MCF 10A (cell line): ENCODE measurements at regions not wholly inside any gene's neighbourhood (a gene's known extent, or its start where the extent isn't known, plus 50 kb on each side); places are given as distances from the start of the nearest gene placed in this dataset.

Experiments used
- BruUV-seq: library from RNA; stranded (reverse); fragments of 400-500 nt; replicated peaks from 2 replicates; lab custom pipeline; 2021; lab: Mats Ljungman, UMichigan
- CTCF ChIA-PET: fragments of 300-600 bp; sonication (Branson Sonifier 250); formaldehyde crosslinking; extraction: SDS; loops from one replicate; lab custom pipeline; 2021; ENCODE audit warnings: antibody characterized with exemption, inconsistent platforms; lab: Yijun Ruan, JAX
- POLR2A ChIA-PET: fragments of 300-600, 350-650 bp; sonication (Branson Sonifier 250); formaldehyde crosslinking; extraction: SDS; loops from one replicate; lab custom pipeline; 2020; ENCODE audit warnings: antibody characterized with exemption, inconsistent platforms; lab: Yijun Ruan, JAX
- DNase-seq: peaks from one replicate; pipeline ENCODE4 v3.0.0-alpha.2; 2018; ENCODE audit not compliant: unreplicated experiment
- H3K27ac Mint-ChIP-seq: one replicate; pipeline ENCODE4 v1.8.0; 2022; ENCODE audit warnings: mild to moderate bottlenecking, low read depth, mixed read lengths; ENCODE audit not compliant: unreplicated experiment
- H3K27me3 Mint-ChIP-seq: one replicate; pipeline ENCODE4 v1.8.0; 2022; ENCODE audit warnings: mixed read lengths; ENCODE audit not compliant: insufficient read depth, unreplicated experiment
- H3K36me3 Mint-ChIP-seq: one replicate; pipeline ENCODE4 v1.8.0; 2022; ENCODE audit warnings: mild to moderate bottlenecking, moderate library complexity, mixed read lengths; ENCODE audit not compliant: insufficient read depth, unreplicated experiment
- H3K4me1 Mint-ChIP-seq: one replicate; pipeline ENCODE4 v1.8.0; 2022; ENCODE audit warnings: mixed read lengths; ENCODE audit not compliant: insufficient read depth, unreplicated experiment
- H3K4me3 Mint-ChIP-seq: one replicate; pipeline ENCODE4 v1.8.0; 2022; ENCODE audit warnings: mild to moderate bottlenecking, moderate library complexity, mixed read lengths; ENCODE audit not compliant: unreplicated experiment
- H3K9me3 Mint-ChIP-seq: one replicate; pipeline ENCODE4 v1.8.0; 2022; ENCODE audit warnings: mixed read lengths; ENCODE audit not compliant: unreplicated experiment
- CTCF ChIP-seq: fragments of 200-600 bp; IDR thresholded peaks from one replicate; pipeline ENCODE4 v1.8.0; 2022; ENCODE audit warnings: antibody characterized with exemption, mild to moderate bottlenecking; ENCODE audit not compliant: unreplicated experiment
- intact Hi-C: fragments of 100-400 bp; cut with micrococcal nuclease; formaldehyde crosslinking; loops from 2 replicates; pipeline ENCODE4 v1.14.1; 2022

DNA sequence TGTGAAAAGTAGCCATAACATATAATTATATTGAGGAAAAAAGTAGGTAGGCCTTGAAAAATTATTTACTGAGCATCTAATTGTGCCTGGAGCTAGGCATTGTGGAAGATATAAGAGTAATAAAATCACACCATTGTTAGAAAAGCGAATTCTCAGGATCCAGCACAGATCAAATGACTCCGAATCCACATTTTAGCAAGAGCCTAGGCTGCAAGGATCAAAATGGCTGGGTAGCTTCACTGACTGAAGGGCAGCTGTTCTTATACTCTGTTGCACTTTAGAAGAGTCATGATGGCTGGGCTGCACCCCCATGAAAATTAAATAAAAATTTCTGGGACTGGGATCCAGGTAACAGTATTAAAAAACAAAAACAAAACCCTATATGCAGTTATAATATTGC, 67.6 kb upstream of the HMCN1 start:
- ChIA-PET CTCF (interaction anchor here (2.8 kb wide), 1 partner anchor 14 kb away, joined by 6 read pairs; no protein-coding TSS in a partner anchor), POLR2A (interaction anchor here (0.7 to 1.1 kb wide), 3 partner anchors 320 to 626 kb away, joined by 3 to 4 read pairs (median 3); no protein-coding TSS in a partner anchor)
- Mint-ChIP-seq H3K4me3 (no peak overlapping the region), H3K27me3 (no peaks in the 10 kb centered on the region), H3K9me3 (no peaks in the 10 kb centered on the region), H3K4me1 (no peaks in the 10 kb centered on the region), H3K36me3 (no peaks in the 10 kb centered on the region), H3K27ac (no peak overlapping the region)
- intact Hi-C loops = no loop called here
- BruUV-seq = no TSS peak
- no peak for TF ChIP-seq CTCF
- DNase-seq = no peak

DNA sequence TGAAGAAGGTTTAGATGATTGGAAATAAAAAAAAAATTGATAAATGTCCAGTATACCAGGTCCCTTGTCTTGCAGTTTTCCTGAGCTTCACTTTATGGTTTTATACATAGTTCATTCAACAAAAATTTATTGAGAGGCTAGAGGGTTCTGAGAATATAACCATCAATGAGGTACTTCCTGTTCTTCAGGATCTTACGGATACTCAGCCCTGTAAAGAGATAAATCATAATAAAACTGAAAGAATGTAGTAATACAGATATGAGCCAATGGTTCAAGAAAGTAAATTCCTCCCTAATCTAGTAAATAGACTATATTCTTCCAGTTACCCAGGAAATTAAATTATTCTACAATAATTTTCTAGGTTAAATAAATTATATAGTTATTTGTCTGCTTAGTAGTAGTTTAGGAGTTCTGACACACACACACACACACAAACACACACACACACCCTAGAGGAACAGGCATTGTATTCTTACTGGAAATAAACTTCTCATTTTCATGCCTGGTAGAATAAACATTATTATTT, 70.4 kb upstream of the HMCN1 start:
- no peak for DNase-seq
- BruUV-seq = no TSS peak
- H3K9me3 Mint-ChIP-seq = no peaks in the 10 kb centered on the region
- no peaks in the 10 kb centered on the region for H3K36me3 Mint-ChIP-seq
- POLR2A ChIA-PET = interaction anchor here (1.4 kb wide), 1 partner anchor 346 kb away, joined by 3 read pairs; no protein-coding TSS in a partner anchor
- H3K27ac Mint-ChIP-seq = no peak overlapping the region
- H3K27me3 Mint-ChIP-seq = no peaks in the 10 kb centered on the region
- intact Hi-C loops = no loop called here
- CTCF ChIA-PET = interaction anchor here (0.6 to 5.9 kb wide), 6 partner anchors 7 to 971 kb away, joined by 3 to 36 read pairs (median 6); no protein-coding TSS in a partner anchor
- no peak overlapping the region for H3K4me3 Mint-ChIP-seq
- H3K4me1 Mint-ChIP-seq = no peaks in the 10 kb centered on the region
- TF ChIP-seq CTCF = no peak

GRCh38 chr1:185663332-185663731, 70.9 kb upstream of the HMCN1 start:
- BruUV-seq = no TSS peak
- no peaks in the 10 kb centered on the region for H3K9me3 Mint-ChIP-seq
- ChIA-PET CTCF (interaction anchor here (0.6 to 5.9 kb wide), 6 partner anchors 7 to 971 kb away, joined by 3 to 36 read pairs (median 6); no protein-coding TSS in a partner anchor), POLR2A (interaction anchor here (1.4 kb wide), 1 partner anchor 345 kb away, joined by 3 read pairs; no protein-coding TSS in a partner anchor)
- H3K27ac Mint-ChIP-seq = no peak overlapping the region
- no peak for TF ChIP-seq CTCF
- no peaks in the 10 kb centered on the region for H3K27me3 Mint-ChIP-seq
- no peaks in the 10 kb centered on the region for H3K36me3 Mint-ChIP-seq
- intact Hi-C loops = no loop called here
- no peak for DNase-seq
- no peaks in the 10 kb centered on the region for H3K4me1 Mint-ChIP-seq
- H3K4me3 Mint-ChIP-seq = no peak overlapping the region

GRCh38 chr1:185661971-185662370, 72.2 kb upstream of the HMCN1 start:
- Mint-ChIP-seq H3K9me3 (no peaks in the 10 kb centered on the region), H3K4me1 (no peaks in the 10 kb centered on the region), H3K36me3 (no peaks in the 10 kb centered on the region), H3K27me3 (no peaks in the 10 kb centered on the region), H3K4me3 (no peak overlapping the region), H3K27ac (no peak overlapping the region)
- intact Hi-C loops = no loop called here
- DNase-seq = no peak
- no TSS peak for BruUV-seq
- TF ChIP-seq CTCF = no peak
- ChIA-PET POLR2A (no interaction called here), CTCF (interaction anchor here (0.6 to 5.9 kb wide), 6 partner anchors 9 to 356 kb away, joined by 3 to 36 read pairs (median 6); no protein-coding TSS in a partner anchor)
